ENCODE measurements at regions not wholly inside any gene's neighbourhood (a gene's known extent, or its start where the extent isn't known, plus 50 kb on each side); places are given as distances from the start of the nearest gene placed in this dataset.

GRCh38 chr14:94682736-94683135, 70.5 kb downstream of the SERPINA3 start:
- DNase-seq (ENCODE audit: low spot score), result no peak

GRCh38 chr14:94682061-94682516, 69.9 kb downstream of the SERPINA3 start:
- no peak for DNase-seq (ENCODE audit: low spot score)

- peak; percentile 63 for DNase-seq (ENCODE audit: low spot score)
Observed at GRCh38 chr14:94681300-94682060, 69.3 kb downstream of the SERPINA3 start.

- no peak for DNase-seq (ENCODE audit: low spot score)
Observed at GRCh38 chr14:94680862-94681288, 68.7 kb downstream of the SERPINA3 start.

- no peak for DNase-seq (ENCODE audit: low spot score)
Observed at GRCh38 chr14:94679937-94680861, 68.0 kb downstream of the SERPINA3 start.

GRCh38 chr14:94679106-94679810, 67.1 kb downstream of the SERPINA3 start:
- DNase-seq (ENCODE audit: low spot score), result no peak

GRCh38 chr14:94677747-94678146, 65.6 kb downstream of the SERPINA3 start:
- no peak for DNase-seq (ENCODE audit: low spot score)

GRCh38 chr14:94677213-94677612, 65.0 kb downstream of the SERPINA3 start:
- no peak for DNase-seq (ENCODE audit: low spot score)

GRCh38 chr14:94676495-94677185, 64.4 kb downstream of the SERPINA3 start:
- DNase-seq (ENCODE audit: low spot score), result no peak

- DNase-seq (ENCODE audit: low spot score), result no peak
Observed at GRCh38 chr14:94675036-94675435, 62.8 kb downstream of the SERPINA3 start.

GRCh38 chr14:94673781-94674231, 61.6 kb downstream of the SERPINA3 start:
- DNase-seq (ENCODE audit: low spot score), result no peak
